IPS-15b (cell line): ENCODE measurements at regions not wholly inside any gene's neighbourhood (a gene's known extent, or its start where the extent isn't known, plus 50 kb on each side); places are given as distances from the start of the nearest gene placed in this dataset.
"Not testable (repeated sequence)": the region's sequence is repeated elsewhere in the genome, so short reads cannot be mapped to it uniquely, and the experiment has no call there.

Source experiments
- H3K27me3 ChIP-seq: one replicate; pipeline ENCODE4 v1.6.1; 2013; ENCODE audit warnings: low read length; ENCODE audit not compliant: control insufficient read depth, insufficient read depth
- H3K36me3 ChIP-seq: one replicate; pipeline ENCODE4 v1.6.1; 2013; ENCODE audit warnings: low read length; ENCODE audit not compliant: control insufficient read depth, insufficient read depth
- H3K4me1 ChIP-seq: one replicate; pipeline ENCODE4 v1.6.1; 2013; ENCODE audit warnings: mild to moderate bottlenecking, low read length; ENCODE audit not compliant: control insufficient read depth, insufficient read depth
- H3K4me3 ChIP-seq: one replicate; pipeline ENCODE4 v1.5.1; 2013; ENCODE audit warnings: low read depth, low read length
- H3K9ac ChIP-seq: one replicate; pipeline ENCODE4 v1.6.1; 2013; ENCODE audit warnings: low read depth, mild to moderate bottlenecking, low read length
- H3K9me3 ChIP-seq: one replicate; pipeline ENCODE4 v1.6.1; 2013; ENCODE audit warnings: mild to moderate bottlenecking, low read length; ENCODE audit not compliant: control insufficient read depth, insufficient read depth

DNA sequence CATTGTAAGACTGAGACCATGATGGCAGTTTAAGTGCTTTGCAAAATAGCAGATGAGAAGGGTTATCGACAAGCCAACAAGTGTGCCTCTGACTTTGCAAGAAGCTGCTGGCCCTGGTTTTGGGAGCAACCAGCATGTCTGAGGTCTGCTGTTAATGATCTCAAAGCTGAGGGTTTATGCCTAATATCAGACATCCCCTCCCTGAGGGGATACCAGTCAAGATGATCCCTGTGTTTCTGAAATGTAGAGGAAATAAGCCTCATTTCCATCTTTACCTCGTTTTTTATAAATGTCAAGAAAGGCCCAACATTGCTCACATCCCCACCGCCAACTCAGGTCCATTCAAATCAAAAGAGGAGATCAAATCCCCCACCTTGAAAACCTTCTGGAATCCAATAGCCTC lies 120.6 kb downstream of the MYCN start:
- H3K36me3 ChIP-seq = no peaks in the 10 kb centered on the region
- no peak overlapping the region for H3K9ac ChIP-seq
- no peak overlapping the region for H3K4me3 ChIP-seq
- no peaks in the 10 kb centered on the region for H3K27me3 ChIP-seq
- H3K4me1 ChIP-seq = no peaks in the 10 kb centered on the region
- H3K9me3 ChIP-seq = peaks cover 19% of the 10 kb centered on the region

DNA sequence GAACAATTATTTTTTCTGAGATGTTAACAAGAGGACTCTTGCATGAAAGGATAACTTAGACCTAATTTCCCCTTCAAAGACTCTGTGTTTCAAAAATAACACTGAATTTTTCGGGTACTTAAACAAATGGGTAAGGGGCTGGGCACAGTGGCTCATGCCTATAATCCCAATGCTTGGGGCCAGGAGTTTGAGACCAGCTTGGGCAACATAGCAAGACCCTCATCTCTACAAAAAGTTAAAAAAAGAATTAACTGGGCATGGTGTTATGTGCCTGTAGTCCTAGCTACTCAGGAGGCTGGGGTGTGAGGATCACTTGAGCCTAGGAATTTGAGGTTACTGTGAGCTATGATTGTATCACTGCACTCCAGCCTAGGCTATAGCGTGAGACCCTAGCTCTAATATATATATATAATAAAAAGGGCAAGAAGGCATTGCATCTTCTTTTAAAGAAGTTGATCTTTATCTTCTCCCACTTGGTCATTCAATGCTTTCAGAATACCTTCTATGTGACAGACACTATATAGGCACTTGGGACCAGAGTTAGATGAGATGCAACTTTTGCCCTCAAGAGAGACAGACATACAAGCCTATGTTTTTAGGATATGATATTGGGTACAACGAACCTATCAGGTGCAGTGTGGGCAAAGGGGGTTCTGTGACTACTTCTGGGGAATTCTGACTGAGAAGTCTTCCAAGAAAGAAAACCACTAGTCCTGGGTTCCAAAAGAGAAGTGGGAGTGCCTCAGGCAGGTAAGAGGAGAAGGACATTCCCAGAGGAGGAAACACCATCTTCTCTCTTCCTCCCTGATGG lies 120.0 kb downstream of the MYCN start:
- H3K36me3 ChIP-seq = no peaks in the 10 kb centered on the region
- H3K4me3 ChIP-seq = no peak overlapping the region
- H3K9me3 ChIP-seq = peaks cover 19% of the 10 kb centered on the region
- H3K9ac ChIP-seq = no peak overlapping the region
- H3K4me1 ChIP-seq = peaks cover 2% of the 10 kb centered on the region
- no peaks in the 10 kb centered on the region for H3K27me3 ChIP-seq

DNA sequence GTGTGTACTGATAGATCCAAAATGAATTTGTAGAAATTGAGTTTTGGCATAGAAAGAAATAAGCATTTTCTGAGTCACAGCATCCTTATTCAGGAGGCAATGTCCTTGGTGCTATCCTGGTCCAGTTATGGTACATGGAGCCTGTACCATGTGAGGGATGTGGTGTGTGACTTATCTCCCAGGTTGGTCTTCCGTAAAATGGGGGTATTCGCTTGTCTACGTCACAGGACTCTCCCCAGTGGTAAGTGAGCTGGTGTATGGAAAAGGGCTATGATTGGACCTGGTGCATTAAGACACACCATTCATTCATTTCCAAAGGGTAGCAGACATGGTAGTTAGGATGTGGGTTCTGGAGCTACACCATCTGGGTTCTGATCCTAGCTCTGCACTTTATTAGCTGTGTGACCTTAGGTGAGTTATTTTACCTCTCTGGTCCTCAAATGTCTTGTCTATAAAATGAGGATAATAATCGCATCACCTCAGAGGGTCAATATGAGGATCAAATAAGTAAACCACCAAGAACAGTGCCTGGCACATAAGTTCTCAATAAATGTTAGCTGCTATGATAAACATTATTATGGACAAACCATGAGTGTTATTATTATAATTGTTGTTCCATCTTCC lies 119.2 kb downstream of the MYCN start:
- no peaks in the 10 kb centered on the region for H3K27me3 ChIP-seq
- no peak overlapping the region for H3K4me3 ChIP-seq
- H3K9ac ChIP-seq = no peak overlapping the region
- peaks cover 2% of the 10 kb centered on the region for H3K4me1 ChIP-seq
- H3K36me3 ChIP-seq = no peaks in the 10 kb centered on the region
- peaks cover 19% of the 10 kb centered on the region for H3K9me3 ChIP-seq

DNA sequence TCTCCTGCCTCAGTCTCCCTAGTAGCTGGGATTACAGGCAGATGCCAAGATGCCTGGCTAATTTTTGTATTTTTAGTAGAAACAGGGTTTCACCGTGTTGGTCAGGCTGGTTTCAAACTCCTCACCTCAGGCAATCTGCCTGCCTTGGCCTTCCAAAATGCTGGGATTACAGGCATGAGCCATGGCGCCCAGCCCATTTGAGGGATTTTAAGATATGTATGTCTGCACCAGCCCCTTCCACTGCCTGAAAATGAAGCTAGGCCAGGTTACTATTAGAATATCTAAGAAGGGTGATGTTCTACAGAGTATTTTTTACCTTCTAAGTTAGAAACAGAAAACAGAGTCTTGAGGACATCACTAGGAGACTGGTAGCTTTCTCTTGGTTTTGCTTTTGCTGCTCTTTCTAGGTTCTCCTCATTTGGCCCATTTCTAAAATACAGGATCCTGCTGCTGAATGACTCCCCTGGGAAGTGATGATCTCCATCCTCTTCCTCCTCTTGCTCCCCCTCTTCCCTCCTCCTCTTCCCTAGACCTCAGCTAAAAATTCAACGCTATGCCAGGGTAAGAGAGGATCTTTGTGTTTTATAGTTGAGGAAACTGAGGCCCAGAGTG lies 118.5 kb downstream of the MYCN start:
- Histone ChIP-seq H3K36me3 (no peaks in the 10 kb centered on the region), H3K4me3 (no peak overlapping the region), H3K9me3 (peaks cover 17% of the 10 kb centered on the region), H3K9ac (no peak overlapping the region), H3K4me1 (peaks cover 2% of the 10 kb centered on the region), H3K27me3 (no peaks in the 10 kb centered on the region)

DNA sequence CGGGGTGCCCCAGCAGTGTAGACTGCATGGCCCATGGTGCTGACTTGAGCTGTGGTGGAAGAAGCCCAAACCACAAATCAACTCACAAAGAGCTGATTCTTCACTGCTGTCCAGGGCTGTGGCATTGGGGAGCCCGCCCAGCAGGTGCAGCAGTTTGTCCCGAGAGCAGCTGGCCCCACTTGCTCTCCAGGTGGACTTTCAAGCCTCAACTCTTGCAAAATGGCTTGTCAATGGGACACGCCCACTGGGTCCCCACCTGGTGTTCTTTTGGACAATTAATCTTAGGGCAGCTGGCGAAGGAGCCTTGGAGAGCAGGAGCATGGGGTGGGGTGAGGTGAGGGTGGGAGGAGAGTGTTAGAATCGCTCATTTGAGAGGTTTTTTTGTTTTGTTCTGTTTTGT lies 117.9 kb downstream of the MYCN start:
- Histone ChIP-seq H3K27me3 (no peaks in the 10 kb centered on the region), H3K4me1 (peaks cover 2% of the 10 kb centered on the region), H3K36me3 (no peaks in the 10 kb centered on the region), H3K9me3 (peaks cover 14% of the 10 kb centered on the region), H3K4me3 (no peak overlapping the region), H3K9ac (no peak overlapping the region)

DNA sequence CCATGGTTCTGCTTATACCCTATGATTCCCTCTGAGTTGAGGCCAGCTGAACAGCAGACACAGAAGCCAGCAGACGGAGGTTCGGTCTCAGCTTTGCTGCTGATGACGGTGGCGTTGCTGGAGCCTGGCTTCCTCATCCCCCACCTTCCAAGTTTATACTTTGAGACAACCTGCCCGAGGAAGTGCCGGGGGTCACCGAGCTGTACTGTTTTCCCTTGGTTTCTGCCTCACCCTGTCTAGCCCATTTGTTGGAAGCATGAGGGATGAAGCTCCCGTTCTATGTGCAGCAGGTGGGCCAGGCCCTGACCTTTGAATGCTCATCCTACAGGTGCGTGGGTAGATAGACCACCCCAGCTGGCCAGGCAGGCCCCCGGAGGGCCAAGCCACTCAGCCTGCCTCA lies 117.3 kb downstream of the MYCN start:
- H3K36me3 ChIP-seq = no peaks in the 10 kb centered on the region
- peaks cover 2% of the 10 kb centered on the region for H3K4me1 ChIP-seq
- H3K27me3 ChIP-seq = no peaks in the 10 kb centered on the region
- H3K4me3 ChIP-seq = no peak overlapping the region
- peaks cover 8% of the 10 kb centered on the region for H3K9me3 ChIP-seq
- no peak overlapping the region for H3K9ac ChIP-seq

DNA sequence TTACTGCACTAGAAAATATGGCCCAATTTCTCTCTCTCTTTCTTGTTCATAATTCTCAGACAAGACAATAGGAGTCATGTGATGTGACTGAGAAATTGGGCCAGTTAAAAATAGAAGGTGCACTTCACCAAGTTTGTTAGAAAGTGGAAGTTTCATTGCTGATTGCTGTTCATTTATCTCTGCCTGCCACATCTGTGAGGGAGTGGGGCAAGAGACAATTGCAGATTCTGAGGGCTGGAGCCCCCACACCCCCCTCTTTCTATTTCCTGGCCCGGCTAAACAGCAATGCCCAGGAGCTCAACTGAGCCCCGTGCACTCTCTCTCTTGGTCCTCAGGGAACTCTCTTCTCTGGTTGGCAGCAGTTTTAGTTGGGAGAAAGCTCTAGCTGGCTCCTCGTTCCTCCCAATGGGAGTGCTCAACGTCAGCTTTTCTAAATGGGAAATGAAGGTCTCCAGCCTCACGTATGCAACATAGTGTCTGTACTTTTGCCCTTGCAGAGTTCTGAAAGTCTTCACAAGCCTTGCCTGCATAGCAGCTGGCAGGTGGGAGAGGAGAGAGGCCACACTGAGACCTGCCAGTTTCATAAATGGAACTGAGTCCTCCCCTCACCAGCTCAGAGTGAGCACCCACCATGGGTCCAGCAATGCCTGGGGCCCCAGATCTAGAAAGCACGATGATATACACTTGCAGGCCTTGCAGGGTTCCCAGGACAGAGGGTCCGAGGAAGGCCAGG lies 115.7 kb downstream of the MYCN start:
- H3K9me3 ChIP-seq = no peaks in the 10 kb centered on the region
- peaks cover 2% of the 10 kb centered on the region for H3K4me1 ChIP-seq
- no peaks in the 10 kb centered on the region for H3K36me3 ChIP-seq
- H3K27me3 ChIP-seq = no peaks in the 10 kb centered on the region
- H3K9ac ChIP-seq = no peak overlapping the region
- H3K4me3 ChIP-seq = no peak overlapping the region

DNA sequence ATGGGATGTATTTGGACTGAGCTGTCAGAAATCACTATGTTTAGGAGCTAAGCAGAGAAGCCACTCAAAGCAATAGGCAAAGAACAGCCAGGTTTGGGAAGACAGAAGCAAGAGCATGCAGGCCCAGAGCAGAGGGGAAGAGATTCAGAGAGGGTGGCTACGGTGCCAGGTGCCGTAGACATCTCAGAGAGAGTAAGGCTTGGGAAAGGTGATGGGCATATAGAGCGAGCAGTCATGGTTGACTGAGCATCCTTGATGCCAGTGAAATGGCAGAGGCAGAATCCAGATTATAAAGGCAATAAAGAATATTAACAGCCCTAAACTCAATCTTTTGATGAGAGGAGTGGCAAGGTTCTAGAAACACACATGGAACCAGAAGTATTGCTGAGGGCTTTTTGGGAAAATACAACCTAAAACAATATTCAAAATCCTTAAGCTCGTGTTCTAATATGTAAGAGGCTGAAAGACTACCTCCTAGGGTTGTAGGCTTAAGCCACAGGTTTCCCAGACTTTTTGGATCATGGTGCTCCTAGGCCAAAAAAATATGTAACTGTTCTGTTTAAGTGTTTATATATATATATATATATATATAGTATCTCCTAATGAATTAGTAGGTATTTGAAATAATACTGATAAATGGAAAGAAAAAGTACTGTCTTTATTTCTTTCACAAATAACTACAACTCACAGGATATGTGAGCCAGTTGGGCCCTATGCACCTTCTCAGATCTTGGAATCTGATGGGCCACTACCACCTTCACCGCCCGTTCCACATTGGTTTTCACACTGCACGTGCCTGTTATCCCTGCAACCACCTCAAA lies 113.3 kb downstream of the MYCN start:
- Histone ChIP-seq H3K36me3 (no peaks in the 10 kb centered on the region), H3K27me3 (no peaks in the 10 kb centered on the region), H3K9ac (no peak overlapping the region), H3K4me3 (no peak overlapping the region), H3K4me1 (peaks cover 16% of the 10 kb centered on the region), H3K9me3 (no peaks in the 10 kb centered on the region)

DNA sequence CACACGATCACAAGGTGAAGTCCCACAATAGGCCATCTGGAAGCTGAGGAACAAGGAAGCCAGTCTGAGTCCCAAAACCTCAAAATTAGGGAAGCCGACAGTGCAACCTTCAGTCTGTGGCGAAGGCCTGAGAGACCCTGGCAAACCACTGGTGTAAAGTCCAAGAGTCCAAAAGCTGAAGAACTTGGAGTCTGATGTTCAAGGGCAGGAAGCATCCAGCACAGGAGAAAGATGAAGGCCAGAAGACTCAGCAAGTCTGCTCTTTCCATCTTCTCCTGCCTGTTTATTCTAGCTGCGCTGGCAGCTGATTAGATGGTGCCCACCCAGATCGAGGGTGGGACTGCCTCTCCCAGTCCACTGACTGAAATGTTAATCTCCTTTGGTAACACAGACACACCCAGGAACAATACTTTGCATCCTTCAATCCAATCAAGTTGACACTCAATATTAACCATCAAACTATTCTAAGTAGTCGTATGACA lies 112.3 kb downstream of the MYCN start:
- H3K4me1 ChIP-seq = peaks cover 16% of the 10 kb centered on the region
- not testable (repeated sequence) for H3K36me3 ChIP-seq, H3K4me3 ChIP-seq, H3K9me3 ChIP-seq, H3K27me3 ChIP-seq, H3K9ac ChIP-seq

DNA sequence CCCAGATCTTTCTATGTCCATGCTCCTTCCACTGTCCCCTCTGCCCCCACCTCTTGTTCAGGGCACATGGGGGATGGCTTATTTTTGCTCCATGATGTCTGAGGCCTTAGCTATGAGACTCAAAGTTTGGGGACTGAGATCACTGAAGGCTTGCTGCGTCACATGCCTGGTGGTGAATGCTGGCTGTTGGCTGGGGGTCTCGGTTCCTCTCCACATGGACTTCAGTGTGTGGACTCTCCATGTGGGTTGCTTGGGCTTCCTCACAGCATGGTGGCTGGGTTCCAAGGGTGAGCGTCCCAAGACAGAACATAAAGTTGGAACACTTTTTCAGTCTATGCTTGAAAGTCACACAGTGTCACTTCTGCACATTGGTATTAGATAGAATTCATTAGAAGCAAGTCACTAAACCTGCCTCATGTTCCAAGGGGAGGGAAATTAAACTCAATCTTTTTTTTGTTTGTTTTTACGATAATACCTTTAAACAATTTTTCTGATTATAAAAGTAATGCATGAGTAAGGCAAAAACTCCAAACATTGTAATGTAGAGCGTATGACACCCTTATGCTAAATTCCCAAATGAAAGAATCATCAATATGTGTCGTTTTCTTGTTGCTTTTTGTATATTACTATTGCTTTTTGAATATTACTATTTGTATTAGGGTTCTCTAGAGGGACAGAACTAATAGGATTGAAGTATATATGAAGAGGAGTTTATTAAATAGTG lies 111.7 kb downstream of the MYCN start:
- no peak overlapping the region for H3K9ac ChIP-seq
- peaks cover 16% of the 10 kb centered on the region for H3K4me1 ChIP-seq
- no peaks in the 10 kb centered on the region for H3K36me3 ChIP-seq
- H3K27me3 ChIP-seq = no peaks in the 10 kb centered on the region
- no peak overlapping the region for H3K4me3 ChIP-seq
- H3K9me3 ChIP-seq = no peaks in the 10 kb centered on the region
